ENCODE measurements at regions not wholly inside any gene's neighbourhood (a gene's known extent, or its start where the extent isn't known, plus 50 kb on each side); places are given as distances from the start of the nearest gene placed in this dataset.
"Not testable (repeated sequence)": the region's sequence is repeated elsewhere in the genome, so short reads cannot be mapped to it uniquely, and the experiment has no call there.

GRCh38 chr12:93231938-93232337, 145.8 kb upstream of the NUDT4 start:
- no peak for TF ChIP-seq CTCF (IDR thresholded peaks at IDR 0.05)
- DNase-seq (ENCODE audit: low spot score) = no peak

DNA sequence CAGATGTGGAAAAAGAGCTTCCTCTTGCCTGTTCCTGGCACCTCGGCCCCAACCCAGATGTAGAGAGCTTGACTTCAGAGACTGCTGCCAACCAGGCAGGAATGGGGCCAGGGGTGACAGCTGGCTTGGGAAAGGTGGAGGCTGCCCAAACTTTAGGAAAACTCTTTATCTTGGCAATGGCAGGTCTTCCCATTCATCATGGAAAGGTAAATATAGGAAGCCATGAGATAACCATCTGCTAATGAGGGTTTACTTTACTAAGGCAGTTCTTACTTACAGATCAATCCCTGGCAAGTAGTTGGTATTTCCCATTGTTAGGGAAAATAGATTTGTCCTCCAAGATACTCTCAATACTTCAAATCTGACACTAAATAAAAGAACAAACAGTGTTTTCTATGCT, 143.1 kb upstream of the NUDT4 start:
- H3K4me1 ChIP-seq (ENCODE audit: control insufficient read depth in 1 of 2, low read depth in 2 of 2) = peaks cover 2 to 40% of the 10 kb centered on the region in 2 donors
- H3K9me3 ChIP-seq = no peaks in the 10 kb centered on the region
- DNase-seq (ENCODE audit: low spot score) (no peak), ATAC-seq (ENCODE audit: insufficient number of reproducible peaks, low FRiP score, low read depth) (no peak)
- H3K4me3 ChIP-seq = no peak overlapping the region
- H3K27ac ChIP-seq = peak overlapping the region; percentile 11 to 44
- no peaks in the 10 kb centered on the region for H3K27me3 ChIP-seq (replicated peaks; ENCODE audit: insufficient read depth)
- TF ChIP-seq CTCF (IDR thresholded peaks at IDR 0.05) = no peak
- no peaks in the 10 kb centered on the region for H3K36me3 ChIP-seq

More at GRCh38 chr12:93231938-93232337, 145.8 kb upstream of the NUDT4 start:
- no peaks in the 10 kb centered on the region for H3K9me3 ChIP-seq
- H3K27ac ChIP-seq = no peak overlapping the region
- no peak overlapping the region for H3K4me3 ChIP-seq
- H3K4me1 ChIP-seq (ENCODE audit: control insufficient read depth in 1 of 2, low read depth in 2 of 2) = peaks cover 2 to 27% of the 10 kb centered on the region in 2 donors
- H3K27me3 ChIP-seq (replicated peaks; ENCODE audit: insufficient read depth) = no peaks in the 10 kb centered on the region
- H3K36me3 ChIP-seq = no peaks in the 10 kb centered on the region
- no peak for ATAC-seq (ENCODE audit: insufficient number of reproducible peaks, low FRiP score, low read depth)

DNA sequence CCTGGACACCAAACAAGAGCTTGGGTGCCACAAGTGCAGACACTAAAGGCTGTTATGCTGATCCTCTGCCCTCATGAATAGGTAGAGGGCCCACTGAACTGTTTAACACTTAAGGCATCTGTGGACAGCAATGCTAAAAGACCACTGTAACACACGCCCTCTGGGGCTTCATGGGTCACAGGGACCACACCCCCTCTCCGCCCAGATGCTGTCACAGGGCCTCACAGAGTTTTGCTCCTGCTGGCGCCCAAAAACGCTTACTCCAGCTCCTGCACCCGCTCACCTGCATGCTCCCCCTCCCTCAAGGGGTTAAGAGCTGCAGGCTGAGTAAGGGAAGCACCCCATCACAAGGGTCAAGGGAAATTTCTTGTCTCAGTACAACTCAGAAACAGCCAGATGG, 141.8 kb upstream of the NUDT4 start:
- Histone ChIP-seq H3K27ac (no peak overlapping the region), H3K36me3 (no peaks in the 10 kb centered on the region), H3K27me3 (replicated peaks; ENCODE audit: insufficient read depth) (no peaks in the 10 kb centered on the region), H3K4me3 (no peak overlapping the region), H3K4me1 (ENCODE audit: control insufficient read depth in 1 of 2, low read depth in 2 of 2) (peaks cover 2 to 40% of the 10 kb centered on the region in 2 donors), H3K9me3 (no peaks in the 10 kb centered on the region)
- ATAC-seq (ENCODE audit: insufficient number of reproducible peaks, low FRiP score, low read depth) = no peak
- no peak for TF ChIP-seq CTCF (IDR thresholded peaks at IDR 0.05)
- no peak for DNase-seq (ENCODE audit: low spot score)

- Histone ChIP-seq H3K36me3 (no peaks in the 10 kb centered on the region), H3K27me3 (replicated peaks; ENCODE audit: insufficient read depth) (no peaks in the 10 kb centered on the region), H3K27ac (peak overlapping the region; percentile 63 to 67), H3K4me1 (ENCODE audit: control insufficient read depth in 1 of 2, low read depth in 2 of 2) (peaks cover 2 to 40% of the 10 kb centered on the region in 2 donors), H3K4me3 (peak overlapping the region; percentile 24), H3K9me3 (no peaks in the 10 kb centered on the region)
- ATAC-seq (ENCODE audit: insufficient number of reproducible peaks, low FRiP score, low read depth) (peak; percentile 68), DNase-seq (ENCODE audit: low spot score) (no peak)
- TF ChIP-seq CTCF (IDR thresholded peaks at IDR 0.05) = no peak
Measured at GRCh38 chr12:93237235-93237915, 140.3 kb upstream of the NUDT4 start.

GRCh38 chr12:93238512-93239262, 139.0 kb upstream of the NUDT4 start:
- ATAC-seq (ENCODE audit: insufficient number of reproducible peaks, low FRiP score, low read depth); DNase-seq (ENCODE audit: low spot score); H3K27me3 ChIP-seq (replicated peaks; ENCODE audit: insufficient read depth); H3K36me3 ChIP-seq; H3K9me3 ChIP-seq; H3K4me3 ChIP-seq; H3K27ac ChIP-seq: not testable (repeated sequence)
- peaks cover 3 to 41% of the 10 kb centered on the region in 2 donors for H3K4me1 ChIP-seq (ENCODE audit: control insufficient read depth in 1 of 2, low read depth in 2 of 2)

GRCh38 chr12:93239789-93240188, 137.9 kb upstream of the NUDT4 start:
- H3K9me3 ChIP-seq; DNase-seq (ENCODE audit: low spot score); H3K27ac ChIP-seq; H3K36me3 ChIP-seq; H3K27me3 ChIP-seq (replicated peaks; ENCODE audit: insufficient read depth); ATAC-seq (ENCODE audit: insufficient number of reproducible peaks, low FRiP score, low read depth); H3K4me3 ChIP-seq: not testable (repeated sequence)
- peaks cover 9 to 40% of the 10 kb centered on the region in 2 donors for H3K4me1 ChIP-seq (ENCODE audit: control insufficient read depth in 1 of 2, low read depth in 2 of 2)
